Thoracic aorta (tissue), 2 donors: ENCODE measurements at regions not wholly inside any gene's neighbourhood (a gene's known extent, or its start where the extent isn't known, plus 50 kb on each side); places are given as distances from the start of the nearest gene placed in this dataset.

Source experiments
- ATAC-seq: fragments of 150-250 bp; one replicate; pipeline ENCODE4 v1.8.0; 2017; ENCODE audit warnings: low read depth; ENCODE audit not compliant: insufficient number of reproducible peaks, low FRiP score
- DNase-seq: peaks from one replicate; pipeline ENCODE4 v3.0.0-alpha.2; 2020; ENCODE audit warnings: low spot score
- H3K27ac ChIP-seq, 2 donors: fragments of 200-600 bp; sonication (generic); 1 replicate in 1 of 2; 2 replicates in 1 of 2; pipeline ENCODE4 v1.5.1; 2016; ENCODE audit warnings: mild to moderate bottlenecking in 2 of 2, moderate library complexity in 2 of 2
- H3K27me3 ChIP-seq: fragments of 200-600 bp; sonication (generic); replicated peaks from 2 replicates; pipeline ENCODE4 v1.6.0; 2016; ENCODE audit warnings: mild to moderate bottlenecking; ENCODE audit not compliant: insufficient read depth
- H3K36me3 ChIP-seq: fragments of 200-600 bp; sonication (generic); one replicate; pipeline ENCODE4 v1.5.1; 2016
- H3K4me1 ChIP-seq, 2 donors: fragments of 200-600 bp; sonication (generic); 1 replicate in 1 of 2; 2 replicates in 1 of 2; pipeline versions ENCODE4 v1.5.1 to v1.6.0; 2016; ENCODE audit warnings: low read depth in 2 of 2, mild to moderate bottlenecking in 1 of 2; ENCODE audit not compliant: control insufficient read depth in 1 of 2
- H3K4me3 ChIP-seq: fragments of 200-600 bp; sonication (generic); 2 replicates; pipeline ENCODE4 v1.5.1; 2016; ENCODE audit warnings: mild to moderate bottlenecking
- H3K9me3 ChIP-seq: fragments of 200-600 bp; sonication (generic); 2 replicates; pipeline ENCODE4 v1.5.1; 2016
- CTCF ChIP-seq: fragments of 200-600 bp; sonication (generic); IDR thresholded peaks from one replicate; pipeline ENCODE4 v1.5.1; 2019; ENCODE audit warnings: antibody characterized with exemption

GRCh38 chr14:61891810-61892209, 129.6 kb downstream of the SNAPC1 start:
- DNase-seq: no peak
- no peak overlapping the region for H3K4me3 ChIP-seq
- H3K27me3 ChIP-seq: no peaks in the 10 kb centered on the region
- H3K4me1 ChIP-seq: no peaks in the 10 kb centered on the region
- TF ChIP-seq CTCF: no peak
- no peaks in the 10 kb centered on the region for H3K9me3 ChIP-seq
- ATAC-seq: no peak
- no peaks in the 10 kb centered on the region for H3K36me3 ChIP-seq
- no peak overlapping the region for H3K27ac ChIP-seq

- H3K36me3 ChIP-seq: no peaks in the 10 kb centered on the region
- no peaks in the 10 kb centered on the region for H3K9me3 ChIP-seq
- H3K4me1 ChIP-seq: no peaks in the 10 kb centered on the region
- ATAC-seq (no peak), DNase-seq (no peak)
- no peaks in the 10 kb centered on the region for H3K27me3 ChIP-seq
- TF ChIP-seq CTCF: no peak
- H3K27ac ChIP-seq: no peak overlapping the region
- H3K4me3 ChIP-seq: no peak overlapping the region
Measured at GRCh38 chr14:61893371-61893940, 131.2 kb downstream of the SNAPC1 start.

GRCh38 chr14:61894452-61895077, 132.3 kb downstream of the SNAPC1 start:
- no peaks in the 10 kb centered on the region for H3K4me1 ChIP-seq
- H3K4me3 ChIP-seq: no peak overlapping the region
- H3K36me3 ChIP-seq: no peaks in the 10 kb centered on the region
- no peaks in the 10 kb centered on the region for H3K9me3 ChIP-seq
- DNase-seq (no peak), ATAC-seq (no peak)
- no peaks in the 10 kb centered on the region for H3K27me3 ChIP-seq
- no peak overlapping the region for H3K27ac ChIP-seq
- no peak for TF ChIP-seq CTCF

- no peak for ATAC-seq
- Histone ChIP-seq H3K27me3 (no peaks in the 10 kb centered on the region), H3K4me1 (no peaks in the 10 kb centered on the region), H3K4me3 (no peak overlapping the region), H3K27ac (no peak overlapping the region), H3K36me3 (no peaks in the 10 kb centered on the region), H3K9me3 (no peaks in the 10 kb centered on the region)
- DNase-seq: no peak
- TF ChIP-seq CTCF: no peak
Measured at GRCh38 chr14:61897300-61897699, 135.1 kb downstream of the SNAPC1 start.

GRCh38 chr14:61898568-61898967, 136.3 kb downstream of the SNAPC1 start:
- TF ChIP-seq CTCF: no peak
- Histone ChIP-seq H3K27ac (no peak overlapping the region), H3K4me1 (no peaks in the 10 kb centered on the region), H3K4me3 (no peak overlapping the region), H3K9me3 (no peaks in the 10 kb centered on the region), H3K27me3 (no peaks in the 10 kb centered on the region), H3K36me3 (no peaks in the 10 kb centered on the region)
- DNase-seq: no peak
- no peak for ATAC-seq
